Heart left ventricle (tissue), 13 donors: ENCODE measurements at regions not wholly inside any gene's neighbourhood (a gene's known extent, or its start where the extent isn't known, plus 50 kb on each side); places are given as distances from the start of the nearest gene placed in this dataset.

Experiments used
- POLR2A ChIP-seq, 2 donors: fragments of 450-650 bp; IDR thresholded peaks; one replicate each; pipeline ENCODE4 v1.6.1; 2017; ENCODE audit warnings: antibody characterized with exemption in 2 of 2, mild to moderate bottlenecking in 2 of 2, moderate library complexity in 2 of 2
- TF ChIP-seq, protein P1 (sequence below), 12 donors: fragments of 200-600 bp; sonication (generic) in 4 of 12; IDR thresholded peaks; one replicate each; pipeline versions ENCODE4 v1.5.0 to v1.8.0; 2018 to 2022; ENCODE audit warnings: antibody characterized with exemption in 12 of 12, mild to moderate bottlenecking in 5 of 12
- donor health status: ischemic (EF 13 %, LVEDD 7.1; RV severe dilation, severe dysfunction).
- donor health status: DM: no; HTN: yes; CAD: no.
- donor health status: DM: no; HTN: no; CAD: no.
- donor health status: ischemic (EF 25% LVEDD 6.9; RV normal size, moderate dysfunction).
- donor health status: ischemic (EF 25% LVEDD 5.7; RV mildly dilated, moderate dysfunction).
- donor health status: ischemic (EF 35%, LVEDD 5.7; RV mildly dilated, moderate dysfunction).
- donor health status: nonischemic (EF 11% LVEDD 7.7; RV severe dilation, severe dysfunction).
- donor health status: DM: yes; HTN: yes; CAD: no.
- donor health status: PGD.
- donor health status: ischemic (EF 29% LVEDD 5.4; RV normal size, mild dysfunction).
- donor health status: nonischemic (EF 23%, LVEDD 6.1; RV moderate dilation, normal function).

DNA sequence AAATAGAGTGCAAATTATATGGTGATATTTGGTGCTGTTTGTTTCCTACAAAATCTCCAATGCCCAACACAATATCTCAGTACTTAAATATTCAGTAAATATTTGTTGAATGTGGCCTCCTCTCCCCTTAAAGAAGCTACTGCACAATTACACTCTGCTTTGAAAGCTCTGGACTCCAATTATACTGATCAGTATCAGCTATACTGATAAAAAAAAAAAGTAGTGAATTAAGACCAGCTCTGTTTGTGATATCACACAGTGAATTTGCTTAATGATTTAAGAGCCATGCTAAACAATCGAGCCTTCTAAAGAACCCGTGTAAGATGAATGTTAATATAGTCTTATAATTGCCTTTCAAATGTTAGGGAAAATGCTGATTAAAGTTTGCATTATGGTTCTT lies 543.2 kb upstream of the API5 start:
- TF ChIP-seq, protein P1, sequence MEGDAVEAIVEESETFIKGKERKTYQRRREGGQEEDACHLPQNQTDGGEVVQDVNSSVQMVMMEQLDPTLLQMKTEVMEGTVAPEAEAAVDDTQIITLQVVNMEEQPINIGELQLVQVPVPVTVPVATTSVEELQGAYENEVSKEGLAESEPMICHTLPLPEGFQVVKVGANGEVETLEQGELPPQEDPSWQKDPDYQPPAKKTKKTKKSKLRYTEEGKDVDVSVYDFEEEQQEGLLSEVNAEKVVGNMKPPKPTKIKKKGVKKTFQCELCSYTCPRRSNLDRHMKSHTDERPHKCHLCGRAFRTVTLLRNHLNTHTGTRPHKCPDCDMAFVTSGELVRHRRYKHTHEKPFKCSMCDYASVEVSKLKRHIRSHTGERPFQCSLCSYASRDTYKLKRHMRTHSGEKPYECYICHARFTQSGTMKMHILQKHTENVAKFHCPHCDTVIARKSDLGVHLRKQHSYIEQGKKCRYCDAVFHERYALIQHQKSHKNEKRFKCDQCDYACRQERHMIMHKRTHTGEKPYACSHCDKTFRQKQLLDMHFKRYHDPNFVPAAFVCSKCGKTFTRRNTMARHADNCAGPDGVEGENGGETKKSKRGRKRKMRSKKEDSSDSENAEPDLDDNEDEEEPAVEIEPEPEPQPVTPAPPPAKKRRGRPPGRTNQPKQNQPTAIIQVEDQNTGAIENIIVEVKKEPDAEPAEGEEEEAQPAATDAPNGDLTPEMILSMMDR (IDR thresholded peaks at IDR 0.05): no peak
- TF ChIP-seq POLR2A (IDR thresholded peaks at IDR 0.05): no peak
